Iris pigment epithelial cell (primary cell): ENCODE measurements at regions not wholly inside any gene's neighbourhood (a gene's known extent, or its start where the extent isn't known, plus 50 kb on each side); places are given as distances from the start of the nearest gene placed in this dataset.
"Not testable (repeated sequence)": the region's sequence is repeated elsewhere in the genome, so short reads cannot be mapped to it uniquely, and the experiment has no call there.

Experiments
- DNase-seq: peaks from one replicate; pipeline ENCODE4 v3.0.0-alpha.2; 2011; ENCODE audit warnings: low read depth

- DNase-seq, result no peak
Measured at GRCh38 chr9:115880221-115880885, 273.2 kb upstream of the PAPPA start.

GRCh38 chr9:115882911-115883310 lies 270.7 kb upstream of the PAPPA start:
- DNase-seq, result peak; percentile 38

GRCh38 chr9:115883467-115884329 lies 269.9 kb upstream of the PAPPA start:
- peak; percentile 63 for DNase-seq

- DNase-seq, result no peak
Measured at GRCh38 chr9:115884846-115885245, 268.7 kb upstream of the PAPPA start.

GRCh38 chr9:115888131-115888530 lies 265.5 kb upstream of the PAPPA start:
- no peak for DNase-seq

- DNase-seq, result peak; percentile 75
Measured at GRCh38 chr9:115891929-115892328, 261.7 kb upstream of the PAPPA start.

GRCh38 chr9:115898478-115898877 lies 255.1 kb upstream of the PAPPA start:
- DNase-seq, result not testable (repeated sequence)

GRCh38 chr9:115900698-115901097 lies 252.9 kb upstream of the PAPPA start:
- no peak for DNase-seq

GRCh38 chr9:115910959-115911358 lies 242.6 kb upstream of the PAPPA start:
- DNase-seq, result no peak

- DNase-seq, result no peak
Measured at GRCh38 chr9:115912086-115912485, 241.5 kb upstream of the PAPPA start.

GRCh38 chr9:115913696-115914095 lies 239.9 kb upstream of the PAPPA start:
- DNase-seq, result peak; percentile 79

GRCh38 chr9:115914291-115914690 lies 239.3 kb upstream of the PAPPA start:
- DNase-seq, result no peak

- peak; percentile 78 for DNase-seq
Measured at GRCh38 chr9:115921301-115921700, 232.3 kb upstream of the PAPPA start.

GRCh38 chr9:115922444-115922843 lies 231.1 kb upstream of the PAPPA start:
- no peak for DNase-seq

- DNase-seq, result no peak
Measured at GRCh38 chr9:115923410-115923809, 230.2 kb upstream of the PAPPA start.

GRCh38 chr9:115923903-115924668 lies 229.5 kb upstream of the PAPPA start:
- DNase-seq, result peak; percentile 98

GRCh38 chr9:115924669-115924987 lies 229.0 kb upstream of the PAPPA start:
- no peak for DNase-seq

- DNase-seq, result no peak
Measured at GRCh38 chr9:115925424-115925823, 228.2 kb upstream of the PAPPA start.

GRCh38 chr9:115930472-115930871 lies 223.1 kb upstream of the PAPPA start:
- peak; percentile 63 for DNase-seq

GRCh38 chr9:115938479-115938878 lies 215.1 kb upstream of the PAPPA start:
- no peak for DNase-seq

- peak; percentile 95 for DNase-seq
Measured at GRCh38 chr9:115939065-115939765, 214.4 kb upstream of the PAPPA start.
